ENCODE measurements at regions not wholly inside any gene's neighbourhood (a gene's known extent, or its start where the extent isn't known, plus 50 kb on each side); places are given as distances from the start of the nearest gene placed in this dataset.

- no peaks in the 10 kb centered on the region for H3K4me1 Mint-ChIP-seq
- H3K9me3 Mint-ChIP-seq, result no peaks in the 10 kb centered on the region
- no peak overlapping the region for H3K27ac Mint-ChIP-seq
- no peaks in the 10 kb centered on the region for H3K27me3 Mint-ChIP-seq (ENCODE audit: low read depth, poor library complexity)
- no peaks in the 10 kb centered on the region for H3K36me3 Mint-ChIP-seq (ENCODE audit: low read depth)
- TF ChIP-seq, protein P1, sequence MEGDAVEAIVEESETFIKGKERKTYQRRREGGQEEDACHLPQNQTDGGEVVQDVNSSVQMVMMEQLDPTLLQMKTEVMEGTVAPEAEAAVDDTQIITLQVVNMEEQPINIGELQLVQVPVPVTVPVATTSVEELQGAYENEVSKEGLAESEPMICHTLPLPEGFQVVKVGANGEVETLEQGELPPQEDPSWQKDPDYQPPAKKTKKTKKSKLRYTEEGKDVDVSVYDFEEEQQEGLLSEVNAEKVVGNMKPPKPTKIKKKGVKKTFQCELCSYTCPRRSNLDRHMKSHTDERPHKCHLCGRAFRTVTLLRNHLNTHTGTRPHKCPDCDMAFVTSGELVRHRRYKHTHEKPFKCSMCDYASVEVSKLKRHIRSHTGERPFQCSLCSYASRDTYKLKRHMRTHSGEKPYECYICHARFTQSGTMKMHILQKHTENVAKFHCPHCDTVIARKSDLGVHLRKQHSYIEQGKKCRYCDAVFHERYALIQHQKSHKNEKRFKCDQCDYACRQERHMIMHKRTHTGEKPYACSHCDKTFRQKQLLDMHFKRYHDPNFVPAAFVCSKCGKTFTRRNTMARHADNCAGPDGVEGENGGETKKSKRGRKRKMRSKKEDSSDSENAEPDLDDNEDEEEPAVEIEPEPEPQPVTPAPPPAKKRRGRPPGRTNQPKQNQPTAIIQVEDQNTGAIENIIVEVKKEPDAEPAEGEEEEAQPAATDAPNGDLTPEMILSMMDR (IDR thresholded peaks at IDR 0.05), result no peak
- DNase-seq, result no peak
- H3K4me3 Mint-ChIP-seq, result no peak overlapping the region
Observed at GRCh38 chr6:66751630-66752029, 1044.6 kb upstream of the EYS start.

GRCh38 chr6:66740346-66740745, 1033.3 kb upstream of the EYS start:
- Mint-ChIP-seq H3K4me3 (no peak overlapping the region), H3K27ac (no peak overlapping the region), H3K9me3 (no peaks in the 10 kb centered on the region), H3K27me3 (ENCODE audit: low read depth, poor library complexity) (no peaks in the 10 kb centered on the region), H3K4me1 (no peaks in the 10 kb centered on the region), H3K36me3 (ENCODE audit: low read depth) (no peaks in the 10 kb centered on the region)
- TF ChIP-seq, protein P1 (IDR thresholded peaks at IDR 0.05), result no peak
- no peak for DNase-seq

DNA sequence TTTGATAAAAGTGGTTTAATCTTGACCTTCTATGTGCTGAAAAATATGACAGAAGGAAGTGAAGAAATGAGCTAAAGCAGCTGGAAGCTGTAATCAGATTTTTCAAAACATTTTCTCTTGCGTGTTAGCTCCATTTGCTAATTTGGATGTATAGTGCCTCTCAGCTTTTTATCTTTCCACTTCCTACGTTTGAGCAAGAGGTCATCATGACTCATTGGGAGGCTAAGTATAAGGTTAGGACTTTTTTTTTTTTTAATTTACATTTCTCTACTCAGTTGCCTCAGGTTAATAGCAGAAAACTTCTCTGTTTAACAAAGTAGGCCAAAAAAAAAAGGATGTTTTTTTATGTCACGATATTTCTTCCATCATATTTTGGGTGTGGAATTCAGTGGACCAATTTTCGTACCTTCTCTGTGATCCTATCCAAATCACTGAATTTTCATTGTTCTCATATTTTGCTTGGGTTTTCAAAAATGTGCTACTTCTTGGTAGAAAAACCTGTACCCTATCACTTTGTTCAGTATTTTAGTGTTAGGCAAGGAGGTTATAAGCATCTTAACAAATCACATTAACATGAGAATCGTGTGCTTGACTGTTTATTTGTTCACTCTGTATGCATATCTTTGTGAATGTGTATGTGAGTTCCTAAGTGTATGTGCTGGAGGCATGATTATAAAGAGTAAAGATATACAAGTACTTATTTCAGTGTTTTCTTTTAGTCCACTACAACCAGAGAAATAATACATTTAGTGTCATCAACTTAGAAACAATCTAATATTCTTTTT, 1028.3 kb upstream of the EYS start:
- Mint-ChIP-seq H3K27ac (no peak overlapping the region), H3K27me3 (ENCODE audit: low read depth, poor library complexity) (no peaks in the 10 kb centered on the region), H3K36me3 (ENCODE audit: low read depth) (no peaks in the 10 kb centered on the region), H3K9me3 (no peaks in the 10 kb centered on the region), H3K4me1 (no peaks in the 10 kb centered on the region), H3K4me3 (no peak overlapping the region)
- TF ChIP-seq, protein P1 (IDR thresholded peaks at IDR 0.05), result no peak
- no peak for DNase-seq

- Mint-ChIP-seq H3K4me3 (no peak overlapping the region), H3K36me3 (ENCODE audit: low read depth) (no peaks in the 10 kb centered on the region), H3K27me3 (ENCODE audit: low read depth, poor library complexity) (no peaks in the 10 kb centered on the region), H3K9me3 (no peaks in the 10 kb centered on the region), H3K4me1 (no peaks in the 10 kb centered on the region), H3K27ac (no peak overlapping the region)
- TF ChIP-seq, protein P1 (IDR thresholded peaks at IDR 0.05), result no peak
- DNase-seq, result no peak
Observed at GRCh38 chr6:66731310-66731709, 1024.3 kb upstream of the EYS start.

DNA sequence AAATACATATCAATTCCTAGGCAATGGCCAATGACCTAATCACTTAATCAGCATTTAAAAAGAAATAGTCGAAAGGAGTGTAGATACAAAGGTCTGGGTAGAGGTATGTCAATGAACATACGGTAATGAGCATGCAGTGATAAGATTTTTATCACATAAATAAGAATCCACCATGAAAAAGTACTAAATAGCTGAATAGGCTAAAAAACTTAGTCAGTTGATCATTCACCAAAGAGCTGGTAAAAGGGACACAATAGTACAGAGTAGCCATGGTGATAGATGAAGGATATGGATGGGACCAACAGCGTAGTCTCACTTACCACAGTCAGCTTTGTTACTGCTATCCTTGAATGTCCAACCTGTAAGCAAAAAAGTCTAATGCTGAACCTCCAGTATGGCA, 1018.6 kb upstream of the EYS start:
- H3K36me3 Mint-ChIP-seq (ENCODE audit: low read depth), result no peaks in the 10 kb centered on the region
- TF ChIP-seq, protein P1 (IDR thresholded peaks at IDR 0.05), result no peak
- no peaks in the 10 kb centered on the region for H3K9me3 Mint-ChIP-seq
- H3K4me1 Mint-ChIP-seq, result no peaks in the 10 kb centered on the region
- no peak overlapping the region for H3K27ac Mint-ChIP-seq
- no peak for DNase-seq
- no peak overlapping the region for H3K4me3 Mint-ChIP-seq
- H3K27me3 Mint-ChIP-seq (ENCODE audit: low read depth, poor library complexity), result no peaks in the 10 kb centered on the region

DNA sequence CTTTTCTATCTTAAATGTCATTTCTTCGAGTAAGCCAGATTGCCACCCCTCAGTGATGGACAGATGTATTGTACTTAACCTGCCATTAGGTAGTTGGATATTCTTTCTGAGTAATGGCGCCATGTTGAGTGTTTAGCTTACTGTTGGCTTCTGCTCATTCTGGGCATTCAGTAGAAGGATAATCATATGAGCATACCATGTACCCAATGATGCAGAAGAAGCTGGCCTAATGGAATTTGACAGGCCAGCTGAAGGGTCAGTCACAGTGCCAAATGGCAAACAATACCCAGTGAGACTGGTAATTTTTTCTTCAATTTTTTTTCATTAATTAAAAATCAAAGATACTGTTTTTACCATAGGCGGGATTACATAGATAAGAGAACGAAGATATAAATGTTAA, 1010.8 kb upstream of the EYS start:
- Mint-ChIP-seq H3K36me3 (ENCODE audit: low read depth) (no peaks in the 10 kb centered on the region), H3K4me3 (no peak overlapping the region), H3K9me3 (no peaks in the 10 kb centered on the region), H3K4me1 (no peaks in the 10 kb centered on the region), H3K27me3 (ENCODE audit: low read depth, poor library complexity) (no peaks in the 10 kb centered on the region), H3K27ac (no peak overlapping the region)
- no peak for DNase-seq
- TF ChIP-seq, protein P1 (IDR thresholded peaks at IDR 0.05), result no peak
